Gastroesophageal sphincter (tissue), 4 donors: ENCODE measurements at regions not wholly inside any gene's neighbourhood (a gene's known extent, or its start where the extent isn't known, plus 50 kb on each side); places are given as distances from the start of the nearest gene placed in this dataset.

Experiments
- ATAC-seq: fragments of 150-250 bp; one replicate; pipeline ENCODE4 v1.9.1; 2016; ENCODE audit warnings: mild to moderate bottlenecking, moderate library complexity
- H3K27ac ChIP-seq, 4 donors: fragments of 200-600 bp; sonication (generic) in 3 of 4; 1 replicate in 3 of 4; 2 replicates in 1 of 4; pipeline ENCODE4 v1.5.1; 2016 to 2019
- H3K27me3 ChIP-seq: fragments of 200-600 bp; sonication (generic); one replicate; pipeline ENCODE4 v1.5.1; 2019
- H3K36me3 ChIP-seq, 2 donors: fragments of 200-600 bp; sonication (generic); one replicate each; pipeline ENCODE4 v1.5.1; 2019; ENCODE audit warnings: control low read depth in 1 of 2
- H3K4me1 ChIP-seq, 3 donors: fragments of 200-600 bp; sonication (generic); 1 replicate in 2 of 3; 2 replicates in 1 of 3; pipeline ENCODE4 v1.5.1; 2016 to 2019; ENCODE audit warnings: control low read depth in 2 of 3
- H3K4me3 ChIP-seq, 2 donors: fragments of 200-600 bp; sonication (generic); one replicate each; pipeline ENCODE4 v1.5.1; 2019; ENCODE audit warnings: mild to moderate bottlenecking in 1 of 2, moderate library complexity in 1 of 2
- H3K9me3 ChIP-seq, 3 donors: fragments of 200-600 bp; sonication (generic); one replicate each; pipeline ENCODE4 v1.5.1; 2017 to 2019; ENCODE audit warnings: control low read depth in 2 of 3
- CTCF ChIP-seq, 4 experiments: fragments of 200-600 bp in 2 of 4; fragments of 450-650 bp in 2 of 4; sonication (generic) in 1 of 4; IDR thresholded peaks; one replicate each; pipeline ENCODE4 v1.5.1; 2017 to 2019; ENCODE audit warnings: antibody characterized with exemption in 4 of 4, mild to moderate bottlenecking in 2 of 4, moderate library complexity in 2 of 4
- EP300 ChIP-seq: sonication (generic); formaldehyde crosslinking; IDR thresholded peaks from one replicate; pipeline ENCODE4 v1.6.1; 2017; ENCODE audit warnings: antibody characterized with exemption, mild to moderate bottlenecking
- POLR2A ChIP-seq, 2 donors: fragments of 450-650 bp; IDR thresholded peaks; one replicate each; pipeline ENCODE4 v1.6.1; 2017; ENCODE audit warnings: antibody characterized with exemption in 2 of 2, mild to moderate bottlenecking in 2 of 2, moderate library complexity in 1 of 2
- POLR2AphosphoS5 ChIP-seq: sonication (generic); formaldehyde crosslinking; IDR thresholded peaks from one replicate; pipeline ENCODE4 v1.6.1; 2017; ENCODE audit warnings: antibody characterized with exemption
- WGBS, 2 donors: methylation state at CpG; one replicate each; pipeline ENCODE4 v1.1.5; 2018; ENCODE audit warnings: low coverage in 1 of 2; 5-methylcytosine and 5-hydroxymethylcytosine counted together

DNA sequence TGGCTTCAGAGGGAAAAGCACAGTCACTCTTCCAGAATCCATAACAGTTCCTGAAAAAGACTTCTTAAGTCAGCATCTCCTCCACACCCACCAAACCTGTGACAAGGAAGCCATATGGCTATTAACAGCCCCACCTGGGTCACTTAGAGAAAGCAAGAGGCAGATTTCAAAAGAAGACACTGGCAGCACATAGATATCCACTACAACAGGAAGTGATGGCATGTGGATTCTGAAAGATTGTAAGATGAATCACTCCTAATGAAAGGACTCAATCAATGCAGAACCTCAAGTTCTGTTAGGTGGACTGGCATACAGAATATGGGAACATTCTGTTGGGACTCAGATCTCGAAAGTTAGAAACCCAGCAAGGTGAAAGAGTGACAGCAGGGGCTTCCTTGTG, 365.9 kb downstream of the TGFB2 start:
- Histone ChIP-seq H3K27me3 (no peaks in the 10 kb centered on the region), H3K9me3 (no peaks in the 10 kb centered on the region), H3K27ac (no peak overlapping the region), H3K4me3 (no peak overlapping the region), H3K36me3 (no peaks in the 10 kb centered on the region), H3K4me1 (no peaks in the 10 kb centered on the region)
- TF ChIP-seq CTCF (IDR thresholded peaks at IDR 0.05), result no peak
- no peak for TF ChIP-seq POLR2AphosphoS5
- TF ChIP-seq POLR2A (IDR thresholded peaks at IDR 0.05), result no peak
- no peak for TF ChIP-seq EP300
- WGBS, 2 donors, result 100% methylated on average over 1 of the region's 1 CpG
- no peak for ATAC-seq

GRCh38 chr1:218711884-218712674, 366.9 kb downstream of the TGFB2 start:
- Histone ChIP-seq H3K36me3 (no peaks in the 10 kb centered on the region), H3K4me3 (no peak overlapping the region), H3K27ac (no peak overlapping the region), H3K4me1 (no peaks in the 10 kb centered on the region), H3K27me3 (no peaks in the 10 kb centered on the region), H3K9me3 (no peaks in the 10 kb centered on the region)
- 68 to 86% methylated on average over 4 to 9 of the region's 9 CpGs for WGBS, 2 donors
- TF ChIP-seq EP300 (no peak), POLR2AphosphoS5 (no peak), POLR2A (IDR thresholded peaks at IDR 0.05) (no peak), CTCF (IDR thresholded peaks at IDR 0.05) (no peak)
- ATAC-seq, result peak; percentile 86

DNA sequence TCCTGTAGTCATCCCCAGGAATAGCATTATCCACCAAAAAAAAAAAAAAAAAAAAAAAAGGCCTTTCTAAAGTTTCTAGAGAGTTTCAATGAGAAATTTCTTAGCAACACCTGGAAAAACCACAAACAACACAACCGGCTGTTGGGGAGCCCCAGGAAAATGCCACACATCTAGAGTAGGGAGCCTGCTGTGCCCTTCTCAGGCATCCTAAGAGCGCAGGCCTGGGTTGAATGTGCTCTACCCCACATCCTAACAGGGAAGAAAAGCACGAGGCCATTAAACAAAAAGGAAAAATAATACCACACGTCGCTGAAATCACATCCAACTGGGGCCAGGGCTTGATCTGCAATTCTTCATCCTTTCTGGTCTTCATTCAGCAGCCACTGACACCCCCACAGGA, 367.5 kb downstream of the TGFB2 start:
- Histone ChIP-seq H3K4me1 (peaks cover 0 to 2% (median 0%) of the 10 kb centered on the region in 3 donors), H3K4me3 (no peak overlapping the region), H3K27me3 (no peaks in the 10 kb centered on the region), H3K36me3 (no peaks in the 10 kb centered on the region), H3K27ac (no peak overlapping the region), H3K9me3 (no peaks in the 10 kb centered on the region)
- WGBS, 2 donors, result 89 to 90% methylated on average over 4 to 5 of the region's 5 CpGs
- ATAC-seq, result no peak
- TF ChIP-seq POLR2AphosphoS5 (no peak), EP300 (no peak), CTCF (IDR thresholded peaks at IDR 0.05) (no peak), POLR2A (IDR thresholded peaks at IDR 0.05) (no peak)

GRCh38 chr1:218715961-218716669, 371.0 kb downstream of the TGFB2 start:
- no peak overlapping the region for H3K4me3 ChIP-seq
- H3K4me1 ChIP-seq, result peaks cover 0 to 5% (median 0%) of the 10 kb centered on the region in 3 donors
- H3K36me3 ChIP-seq, result no peaks in the 10 kb centered on the region
- TF ChIP-seq EP300, result no peak
- TF ChIP-seq POLR2AphosphoS5, result no peak
- no peak for TF ChIP-seq CTCF (IDR thresholded peaks at IDR 0.05)
- TF ChIP-seq POLR2A (IDR thresholded peaks at IDR 0.05), result no peak
- WGBS, 2 donors, result 88 to 97% methylated on average over 3 of the region's 3 CpGs
- no peak overlapping the region for H3K27ac ChIP-seq
- no peak for ATAC-seq
- H3K27me3 ChIP-seq, result no peaks in the 10 kb centered on the region
- no peaks in the 10 kb centered on the region for H3K9me3 ChIP-seq
